Mesenchymal stem cell (in vitro differentiated cells and primary cell): ENCODE measurements at regions not wholly inside any gene's neighbourhood (a gene's known extent, or its start where the extent isn't known, plus 50 kb on each side); places are given as distances from the start of the nearest gene placed in this dataset.
A peak's percentile ranks its signal among the peaks of the same experiment; 100 is the strongest.

Source experiments
- DNase-seq: peaks from one replicate; pipeline ENCODE4 v3.0.0-alpha.2; 2013
- H2AFZ ChIP-seq: one replicate; pipeline ENCODE4 v1.6.1; 2013; ENCODE audit warnings: low read depth, mild to moderate bottlenecking, control low read depth, inconsistent platforms, low read length, moderate library complexity
- H2AK5ac ChIP-seq: 2 replicates; pipeline ENCODE4 v1.6.1; 2013; ENCODE audit warnings: low read length, moderate library complexity, mild to moderate bottlenecking, inconsistent platforms; ENCODE audit not compliant: severe bottlenecking
- H2BK120ac ChIP-seq: one replicate; pipeline ENCODE4 v1.6.1; 2013; ENCODE audit warnings: low read depth, mild to moderate bottlenecking, inconsistent platforms, low read length, moderate library complexity
- H2BK12ac ChIP-seq, 2 experiments: one replicate each; pipeline ENCODE4 v1.6.1; 2013; ENCODE audit warnings: inconsistent platforms in 2 of 2, low read length in 2 of 2, mild to moderate bottlenecking in 2 of 2, moderate library complexity in 2 of 2, control low read depth in 1 of 2
- H2BK15ac ChIP-seq: one replicate; pipeline ENCODE4 v1.6.1; 2013; ENCODE audit warnings: mild to moderate bottlenecking, low read depth, inconsistent platforms; ENCODE audit not compliant: poor library complexity, severe bottlenecking
- H2BK5ac ChIP-seq: 2 replicates; pipeline ENCODE4 v1.6.1; 2013; ENCODE audit warnings: low read depth, mild to moderate bottlenecking, low read length, control low read depth, inconsistent platforms; ENCODE audit not compliant: poor library complexity, severe bottlenecking
- H3K14ac ChIP-seq, 2 experiments: one replicate each; pipeline ENCODE4 v1.6.1; 2013; ENCODE audit warnings: inconsistent platforms in 2 of 2, low read length in 2 of 2, control low read depth in 1 of 2, mild to moderate bottlenecking in 1 of 2, moderate library complexity in 1 of 2
- H3K18ac ChIP-seq, 2 experiments: one replicate each; pipeline ENCODE4 v1.6.1; 2013; ENCODE audit warnings: inconsistent platforms in 2 of 2, low read length in 2 of 2, control low read depth in 1 of 2, low read depth in 1 of 2, mild to moderate bottlenecking in 1 of 2
- H3K23ac ChIP-seq, 2 experiments: one replicate each; pipeline ENCODE4 v1.6.1; 2013; ENCODE audit warnings: inconsistent platforms in 2 of 2, low read length in 2 of 2, mild to moderate bottlenecking in 2 of 2, moderate library complexity in 2 of 2, control low read depth in 1 of 2
- H3K27ac ChIP-seq: 2 replicates; pipeline ENCODE4 v1.5.1; 2013; ENCODE audit warnings: mild to moderate bottlenecking, moderate library complexity, low read length, control low read depth, inconsistent platforms; ENCODE audit not compliant: poor library complexity, severe bottlenecking
- H3K27me3 ChIP-seq, 2 experiments: 2 replicates each; pipeline versions ENCODE4 v1.6.1 to v1.7.0; 2013; ENCODE audit warnings: low read length in 2 of 2, mild to moderate bottlenecking in 2 of 2, moderate library complexity in 2 of 2, control low read depth in 1 of 2, inconsistent platforms in 1 of 2; ENCODE audit not compliant: control insufficient read depth in 1 of 2, insufficient read depth in 1 of 2
- H3K36me3 ChIP-seq, 2 experiments: 2 replicates each; pipeline versions ENCODE4 v1.6.1 to v1.7.0; 2013; ENCODE audit warnings: low read length in 2 of 2, control low read depth in 1 of 2, inconsistent platforms in 1 of 2, low read depth in 1 of 2, mild to moderate bottlenecking in 1 of 2; ENCODE audit not compliant: insufficient read depth in 2 of 2, control insufficient read depth in 1 of 2
- H3K4ac ChIP-seq, 2 experiments: one replicate each; pipeline ENCODE4 v1.6.1; 2013; ENCODE audit warnings: inconsistent platforms in 2 of 2, low read length in 2 of 2, mild to moderate bottlenecking in 2 of 2, moderate library complexity in 2 of 2, control low read depth in 1 of 2, low read depth in 1 of 2
- H3K4me1 ChIP-seq: 2 replicates; pipeline ENCODE4 v1.6.1; 2013; ENCODE audit warnings: low read depth, low read length, control low read depth; ENCODE audit not compliant: control insufficient read depth, insufficient read depth
- H3K4me2 ChIP-seq: 2 replicates; pipeline ENCODE4 v1.6.1; 2013; ENCODE audit warnings: low read length, mild to moderate bottlenecking, inconsistent platforms; ENCODE audit not compliant: poor library complexity, severe bottlenecking
- H3K4me3 ChIP-seq, 2 experiments: 2 replicates each; pipeline versions ENCODE4 v1.5.1 to v1.7.0; 2013; ENCODE audit warnings: low read length in 2 of 2, mild to moderate bottlenecking in 2 of 2, control low read depth in 1 of 2, low read depth in 1 of 2; ENCODE audit not compliant: insufficient read depth in 1 of 2
- H3K79me1 ChIP-seq: replicated peaks from 2 replicates; pipeline ENCODE4 v1.6.1; 2013; ENCODE audit warnings: mild to moderate bottlenecking, control low read depth, low read length, inconsistent platforms; ENCODE audit not compliant: poor library complexity, severe bottlenecking
- H3K9ac ChIP-seq: 2 replicates; pipeline ENCODE4 v1.7.0; 2013; ENCODE audit warnings: mild to moderate bottlenecking, low read length, moderate library complexity
- H3K9me3 ChIP-seq: 2 replicates; pipeline ENCODE4 v1.7.0; 2013; ENCODE audit warnings: mild to moderate bottlenecking, low read length; ENCODE audit not compliant: control insufficient read depth
- H4K8ac ChIP-seq: one replicate; pipeline ENCODE4 v1.6.1; 2013; ENCODE audit warnings: inconsistent platforms, mild to moderate bottlenecking, low read length, moderate library complexity
- H4K91ac ChIP-seq: one replicate; pipeline ENCODE4 v1.6.1; 2013; ENCODE audit warnings: mild to moderate bottlenecking, low read length, inconsistent platforms
- WGBS: methylation state at CpG from one replicate; pipeline ENCODE4 v1.1.7; 2013; ENCODE audit warnings: mixed read lengths; 5-methylcytosine and 5-hydroxymethylcytosine counted together

DNA sequence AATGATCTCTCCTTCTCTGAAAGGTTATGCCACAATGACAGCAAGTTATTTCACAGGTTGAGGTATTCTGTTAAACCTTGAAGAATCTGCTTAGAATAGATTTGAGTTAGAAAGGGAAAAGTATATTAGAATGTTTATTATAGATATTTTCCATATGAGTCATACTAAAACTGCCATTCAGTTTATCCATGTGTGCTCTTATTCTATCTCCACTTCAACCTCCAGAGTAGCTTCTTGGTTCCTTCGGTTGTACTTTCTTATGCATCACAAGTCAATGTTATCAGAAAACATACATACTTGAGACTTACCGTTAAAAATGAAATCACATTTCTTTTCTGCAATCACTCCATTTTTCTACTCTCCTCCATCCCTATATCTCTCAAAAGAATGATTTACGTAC lies 197.7 kb downstream of the BCAT1 start:
- H3K14ac ChIP-seq, result no peak overlapping the region
- peaks cover 3% of the 10 kb centered on the region for H3K4me1 ChIP-seq
- H4K8ac ChIP-seq, result no peak overlapping the region
- H2BK15ac ChIP-seq, result no peak overlapping the region
- H2AFZ ChIP-seq, result no peak overlapping the region
- H3K9me3 ChIP-seq, result no peaks in the 10 kb centered on the region
- H3K4ac ChIP-seq, result no peak overlapping the region
- H2AK5ac ChIP-seq, result no peak overlapping the region
- no peaks in the 10 kb centered on the region for H3K27me3 ChIP-seq
- H3K4me3 ChIP-seq, result no peak overlapping the region
- no peak overlapping the region for H2BK120ac ChIP-seq
- DNase-seq, result peak; percentile 33
- no peak overlapping the region for H2BK12ac ChIP-seq
- no peak overlapping the region for H3K23ac ChIP-seq
- no peak overlapping the region for H3K18ac ChIP-seq
- no peak overlapping the region for H3K4me2 ChIP-seq
- H3K79me1 ChIP-seq, result no peaks in the 10 kb centered on the region
- no peak overlapping the region for H2BK5ac ChIP-seq
- no peak overlapping the region for H3K9ac ChIP-seq
- H3K36me3 ChIP-seq, result no peaks in the 10 kb centered on the region
- 73% methylated on average over 3 of the region's 3 CpGs for WGBS
- no peak overlapping the region for H4K91ac ChIP-seq
- H3K27ac ChIP-seq, result peak overlapping the region; percentile 81

DNA sequence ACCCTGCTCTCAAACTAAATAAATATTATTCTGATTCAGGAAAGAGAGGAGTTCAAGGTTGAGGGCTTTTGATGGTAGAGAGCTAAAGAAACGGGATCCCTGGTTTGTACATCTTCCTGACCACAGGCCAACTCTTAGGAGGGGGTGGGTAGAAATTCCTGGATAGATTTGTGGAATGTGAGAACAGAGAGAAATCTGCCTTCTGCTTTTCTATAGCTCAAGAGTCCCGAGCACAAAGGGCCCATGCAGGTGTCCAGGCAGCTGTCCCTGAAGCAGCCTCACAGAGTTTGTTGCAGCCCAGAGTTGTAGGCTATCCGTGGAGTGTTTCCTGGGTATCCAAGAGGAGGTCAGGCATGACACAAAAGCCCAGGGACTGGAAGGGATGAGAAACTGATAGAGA lies 198.6 kb downstream of the BCAT1 start:
- H3K4me2 ChIP-seq, result no peak overlapping the region
- DNase-seq, result no peak
- H3K36me3 ChIP-seq, result no peaks in the 10 kb centered on the region
- peak overlapping the region; percentile 18 for H3K27ac ChIP-seq
- no peak overlapping the region for H2BK5ac ChIP-seq
- no peak overlapping the region for H3K14ac ChIP-seq
- H4K91ac ChIP-seq, result no peak overlapping the region
- no peaks in the 10 kb centered on the region for H3K79me1 ChIP-seq
- H2BK120ac ChIP-seq, result no peak overlapping the region
- H4K8ac ChIP-seq, result peak overlapping the region; percentile 47
- peak overlapping the region; percentile 35 for H2AK5ac ChIP-seq
- no peaks in the 10 kb centered on the region for H3K27me3 ChIP-seq
- WGBS, result 69% methylated on average over 3 of the region's 3 CpGs
- no peak overlapping the region for H2AFZ ChIP-seq
- H3K18ac ChIP-seq, result no peak overlapping the region
- H2BK12ac ChIP-seq, result no peak overlapping the region
- no peak overlapping the region for H3K9ac ChIP-seq
- no peak overlapping the region for H3K23ac ChIP-seq
- peaks cover 3% of the 10 kb centered on the region for H3K4me1 ChIP-seq
- H3K9me3 ChIP-seq, result no peaks in the 10 kb centered on the region
- no peak overlapping the region for H2BK15ac ChIP-seq
- no peak overlapping the region for H3K4me3 ChIP-seq
- no peak overlapping the region for H3K4ac ChIP-seq

DNA sequence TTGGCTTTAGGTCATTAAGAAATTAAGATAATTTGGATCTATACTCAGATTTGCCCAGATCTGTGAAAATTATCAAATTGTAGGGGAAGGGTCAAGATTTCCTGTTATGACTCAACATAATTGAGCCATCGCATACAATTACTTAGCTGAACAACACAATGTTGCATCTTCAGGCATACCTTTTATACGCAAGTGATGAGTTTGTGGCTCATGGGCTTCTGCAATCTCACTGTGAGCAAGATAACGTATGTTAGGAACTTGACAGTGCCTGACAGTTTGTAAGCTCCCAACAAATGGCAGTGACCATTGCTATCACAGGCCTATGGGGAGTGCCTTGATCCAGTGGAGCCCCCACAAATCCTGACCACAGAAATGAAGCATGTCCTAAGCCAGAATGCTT lies 199.7 kb downstream of the BCAT1 start:
- Histone ChIP-seq H3K4me2 (no peak overlapping the region), H3K9me3 (no peaks in the 10 kb centered on the region), H3K4me1 (peaks cover 3% of the 10 kb centered on the region), H3K27ac (no peak overlapping the region), H3K4me3 (no peak overlapping the region), H2AFZ (no peak overlapping the region), H3K79me1 (no peaks in the 10 kb centered on the region), H3K14ac (no peak overlapping the region), H3K27me3 (no peaks in the 10 kb centered on the region), H4K91ac (no peak overlapping the region), H3K9ac (no peak overlapping the region), H2BK12ac (no peak overlapping the region), H2BK120ac (no peak overlapping the region), H3K36me3 (no peaks in the 10 kb centered on the region), H2BK15ac (no peak overlapping the region), H4K8ac (no peak overlapping the region), H2AK5ac (no peak overlapping the region), H3K4ac (no peak overlapping the region), H3K23ac (no peak overlapping the region), H3K18ac (no peak overlapping the region), H2BK5ac (no peak overlapping the region)
- WGBS, result 91% methylated on average over 3 of the region's 3 CpGs
- no peak for DNase-seq

- 65% methylated on average over 8 of the region's 11 CpGs for WGBS
These were observed 200.6 kb downstream of the BCAT1 start for GRCh38 chr12:24748326-24748725.

More at GRCh38 chr12:24748326-24748725, 200.6 kb downstream of the BCAT1 start:
- Histone ChIP-seq H3K9ac (no peak overlapping the region), H2AK5ac (no peak overlapping the region), H3K27ac (no peak overlapping the region), H3K4me1 (peaks cover 3% of the 10 kb centered on the region), H3K14ac (no peak overlapping the region), H2BK15ac (no peak overlapping the region), H3K23ac (no peak overlapping the region), H4K8ac (no peak overlapping the region), H3K4ac (no peak overlapping the region), H3K4me3 (no peak overlapping the region), H4K91ac (no peak overlapping the region), H3K27me3 (no peaks in the 10 kb centered on the region), H3K4me2 (no peak overlapping the region), H2AFZ (no peak overlapping the region), H2BK5ac (no peak overlapping the region), H3K79me1 (no peaks in the 10 kb centered on the region), H3K9me3 (no peaks in the 10 kb centered on the region), H2BK12ac (no peak overlapping the region), H2BK120ac (no peak overlapping the region), H3K36me3 (no peaks in the 10 kb centered on the region), H3K18ac (no peak overlapping the region)
- DNase-seq, result no peak
